B cell (primary cell): ENCODE measurements at regions not wholly inside any gene's neighbourhood (a gene's known extent, or its start where the extent isn't known, plus 50 kb on each side); places are given as distances from the start of the nearest gene placed in this dataset.

Source experiments
- EZH2 ChIP-seq: IDR thresholded peaks from 2 replicates; pipeline ENCODE4 v1.6.1; 2012; ENCODE audit warnings: borderline replicate concordance, low read depth, mild to moderate bottlenecking, moderate library complexity, low read length; ENCODE audit not compliant: insufficient read depth, poor library complexity, severe bottlenecking
- TF ChIP-seq, protein P1 (sequence below): fragments of 200-600 bp; IDR thresholded peaks from one replicate; pipeline ENCODE4 v1.8.0; 2022; ENCODE audit warnings: antibody characterized with exemption, mild to moderate bottlenecking

DNA sequence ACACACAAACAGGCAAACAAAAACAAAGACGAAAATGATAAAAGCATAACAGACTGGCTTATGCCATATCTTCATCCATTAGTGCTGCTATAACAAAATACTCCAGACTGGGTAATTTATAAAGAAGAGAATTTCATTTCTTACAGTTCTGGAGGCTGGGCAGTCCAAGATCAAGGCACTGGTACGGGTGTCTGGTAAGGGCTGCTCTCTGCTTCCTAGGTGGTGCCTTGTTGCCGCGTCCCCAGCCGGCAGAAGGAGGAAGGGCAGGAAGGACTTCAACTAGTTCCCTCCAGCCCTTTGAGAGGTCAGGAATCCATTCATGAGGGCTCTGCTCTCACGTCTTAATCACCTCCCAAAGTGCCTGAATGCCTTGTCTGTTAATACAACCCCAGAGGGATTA is 122.6 kb downstream of the BOD1 start:
- TF ChIP-seq, protein P1, sequence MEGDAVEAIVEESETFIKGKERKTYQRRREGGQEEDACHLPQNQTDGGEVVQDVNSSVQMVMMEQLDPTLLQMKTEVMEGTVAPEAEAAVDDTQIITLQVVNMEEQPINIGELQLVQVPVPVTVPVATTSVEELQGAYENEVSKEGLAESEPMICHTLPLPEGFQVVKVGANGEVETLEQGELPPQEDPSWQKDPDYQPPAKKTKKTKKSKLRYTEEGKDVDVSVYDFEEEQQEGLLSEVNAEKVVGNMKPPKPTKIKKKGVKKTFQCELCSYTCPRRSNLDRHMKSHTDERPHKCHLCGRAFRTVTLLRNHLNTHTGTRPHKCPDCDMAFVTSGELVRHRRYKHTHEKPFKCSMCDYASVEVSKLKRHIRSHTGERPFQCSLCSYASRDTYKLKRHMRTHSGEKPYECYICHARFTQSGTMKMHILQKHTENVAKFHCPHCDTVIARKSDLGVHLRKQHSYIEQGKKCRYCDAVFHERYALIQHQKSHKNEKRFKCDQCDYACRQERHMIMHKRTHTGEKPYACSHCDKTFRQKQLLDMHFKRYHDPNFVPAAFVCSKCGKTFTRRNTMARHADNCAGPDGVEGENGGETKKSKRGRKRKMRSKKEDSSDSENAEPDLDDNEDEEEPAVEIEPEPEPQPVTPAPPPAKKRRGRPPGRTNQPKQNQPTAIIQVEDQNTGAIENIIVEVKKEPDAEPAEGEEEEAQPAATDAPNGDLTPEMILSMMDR = no peak
- no peak for TF ChIP-seq EZH2
